ENCODE measurements at regions not wholly inside any gene's neighbourhood (a gene's known extent, or its start where the extent isn't known, plus 50 kb on each side); places are given as distances from the start of the nearest gene placed in this dataset.

DNA sequence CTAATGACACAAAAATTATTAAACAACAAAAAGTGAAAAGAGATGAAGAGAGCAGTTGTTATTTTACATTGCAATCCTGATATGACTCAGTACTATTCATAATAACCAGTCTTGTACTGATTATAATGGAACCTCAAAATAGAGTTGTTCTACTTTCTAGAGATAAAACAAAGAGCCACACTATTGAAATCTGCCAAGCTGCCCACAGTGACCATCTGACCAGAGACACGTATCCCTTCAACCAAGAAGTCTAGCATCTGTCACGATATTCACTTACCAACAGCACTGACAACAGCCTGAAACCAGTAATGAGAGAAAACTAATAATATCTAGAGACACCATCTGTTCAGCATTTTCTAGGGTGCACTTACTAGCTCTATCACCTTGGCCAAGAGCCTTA lies 466.7 kb downstream of the NKX6-1 start (continued):
- TF ChIP-seq EP300 (IDR thresholded peaks at IDR 0.05; ENCODE audit: borderline replicate concordance in 1 of 2, control insufficient read depth in 1 of 2, low read depth in 2 of 2, low read length in 2 of 2) (peak in 1 of 2 experiments; percentile 66; a peak in 2 of 4 replicates), TCF7 (IDR thresholded peaks at IDR 0.05; ENCODE audit: borderline replicate concordance) (no peak), FOS (IDR thresholded peaks at IDR 0.05; ENCODE audit: borderline replicate concordance, extremely low read depth, insufficient read length) (no peak), SMAD5 (IDR thresholded peaks at IDR 0.05; ENCODE audit: low read depth) (no peak), MTA3 (IDR thresholded peaks at IDR 0.05; ENCODE audit: borderline replicate concordance, low read length) (no peak), IRF4 (IDR thresholded peaks at IDR 0.05; ENCODE audit: low read depth, low read length) (peak; percentile 48), ATF3 (IDR thresholded peaks at IDR 0.05; ENCODE audit: borderline replicate concordance, extremely low read depth, low read depth, low read length) (no peak), KDM1A (IDR thresholded peaks at IDR 0.05; ENCODE audit: borderline replicate concordance) (no peak), BHLHE40 (IDR thresholded peaks at IDR 0.05; ENCODE audit: borderline replicate concordance in 1 of 2, low read depth in 2 of 2, low read length in 1 of 2) (no peak), SREBF2 (IDR thresholded peaks at IDR 0.05; ENCODE audit: low read length) (no peak), NR2C2 (IDR thresholded peaks at IDR 0.05; ENCODE audit: borderline replicate concordance, control insufficient read depth, insufficient read length, low read depth) (no peak), TAF1 (IDR thresholded peaks at IDR 0.05; ENCODE audit: borderline replicate concordance, low read depth, low read length) (no peak), POLR2AphosphoS2 (IDR thresholded peaks at IDR 0.05; ENCODE audit: low read depth, low read length) (no peak), ASH2L (IDR thresholded peaks at IDR 0.05; ENCODE audit: borderline replicate concordance, low read depth) (no peak), LARP7 (IDR thresholded peaks at IDR 0.05) (no peak), REST (IDR thresholded peaks at IDR 0.05; ENCODE audit: low read depth, low read length) (no peak), PAX5 (IDR thresholded peaks at IDR 0.05; ENCODE audit: borderline replicate concordance, low read depth, low read length) (peak; percentile 45; the same call in 1 of the 2 replicates), MLLT1 (IDR thresholded peaks at IDR 0.05) (no peak), MYB (IDR thresholded peaks at IDR 0.05; ENCODE audit: borderline replicate concordance, low read depth, low read length) (no peak)
- TF ChIP-seq, protein P1, sequence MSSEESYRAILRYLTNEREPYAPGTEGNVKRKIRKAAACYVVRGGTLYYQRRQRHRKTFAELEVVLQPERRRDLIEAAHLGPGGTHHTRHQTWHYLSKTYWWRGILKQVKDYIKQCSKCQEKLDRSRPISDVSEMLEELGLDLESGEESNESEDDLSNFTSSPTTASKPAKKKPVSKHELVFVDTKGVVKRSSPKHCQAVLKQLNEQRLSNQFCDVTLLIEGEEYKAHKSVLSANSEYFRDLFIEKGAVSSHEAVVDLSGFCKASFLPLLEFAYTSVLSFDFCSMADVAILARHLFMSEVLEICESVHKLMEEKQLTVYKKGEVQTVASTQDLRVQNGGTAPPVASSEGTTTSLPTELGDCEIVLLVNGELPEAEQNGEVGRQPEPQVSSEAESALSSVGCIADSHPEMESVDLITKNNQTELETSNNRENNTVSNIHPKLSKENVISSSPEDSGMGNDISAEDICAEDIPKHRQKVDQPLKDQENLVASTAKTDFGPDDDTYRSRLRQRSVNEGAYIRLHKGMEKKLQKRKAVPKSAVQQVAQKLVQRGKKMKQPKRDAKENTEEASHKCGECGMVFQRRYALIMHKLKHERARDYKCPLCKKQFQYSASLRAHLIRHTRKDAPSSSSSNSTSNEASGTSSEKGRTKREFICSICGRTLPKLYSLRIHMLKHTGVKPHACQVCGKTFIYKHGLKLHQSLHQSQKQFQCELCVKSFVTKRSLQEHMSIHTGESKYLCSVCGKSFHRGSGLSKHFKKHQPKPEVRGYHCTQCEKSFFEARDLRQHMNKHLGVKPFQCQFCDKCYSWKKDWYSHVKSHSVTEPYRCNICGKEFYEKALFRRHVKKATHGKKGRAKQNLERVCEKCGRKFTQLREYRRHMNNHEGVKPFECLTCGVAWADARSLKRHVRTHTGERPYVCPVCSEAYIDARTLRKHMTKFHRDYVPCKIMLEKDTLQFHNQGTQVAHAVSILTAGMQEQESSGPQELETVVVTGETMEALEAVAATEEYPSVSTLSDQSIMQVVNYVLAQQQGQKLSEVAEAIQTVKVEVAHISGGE (CRISPR knock-in tag; IDR thresholded peaks at IDR 0.05) = no peak
- TF ChIP-seq, protein P2, sequence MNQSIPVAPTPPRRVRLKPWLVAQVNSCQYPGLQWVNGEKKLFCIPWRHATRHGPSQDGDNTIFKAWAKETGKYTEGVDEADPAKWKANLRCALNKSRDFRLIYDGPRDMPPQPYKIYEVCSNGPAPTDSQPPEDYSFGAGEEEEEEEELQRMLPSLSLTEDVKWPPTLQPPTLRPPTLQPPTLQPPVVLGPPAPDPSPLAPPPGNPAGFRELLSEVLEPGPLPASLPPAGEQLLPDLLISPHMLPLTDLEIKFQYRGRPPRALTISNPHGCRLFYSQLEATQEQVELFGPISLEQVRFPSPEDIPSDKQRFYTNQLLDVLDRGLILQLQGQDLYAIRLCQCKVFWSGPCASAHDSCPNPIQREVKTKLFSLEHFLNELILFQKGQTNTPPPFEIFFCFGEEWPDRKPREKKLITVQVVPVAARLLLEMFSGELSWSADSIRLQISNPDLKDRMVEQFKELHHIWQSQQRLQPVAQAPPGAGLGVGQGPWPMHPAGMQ (IDR thresholded peaks at IDR 0.05; ENCODE audit: borderline replicate concordance) = no peak
